ENCODE measurements at regions not wholly inside any gene's neighbourhood (a gene's known extent, or its start where the extent isn't known, plus 50 kb on each side); places are given as distances from the start of the nearest gene placed in this dataset.
"Not testable (repeated sequence)": the region's sequence is repeated elsewhere in the genome, so short reads cannot be mapped to it uniquely, and the experiment has no call there.

- Histone ChIP-seq H3K27me3 (replicated peaks) (no peaks in the 10 kb centered on the region), H3K4me3 (ENCODE audit: low read depth, low read length) (no peak overlapping the region), H3K27ac (no peak overlapping the region), H3K36me3 (replicated peaks) (no peaks in the 10 kb centered on the region)
- no peak for DNase-seq
- in situ Hi-C loops (cut with HindIII; ENCODE audit: low pct_ligation_motif_present, low sequenced_read_pairs): no loop called here
- no peak for TF ChIP-seq CTCF (IDR thresholded peaks at IDR 0.05; ENCODE audit: low read depth, low read length, missing control alignments)
Measured at GRCh38 chr12:131425112-131426075, 285.5 kb upstream of the SFSWAP start.

GRCh38 chr12:131428091-131428685 lies 282.7 kb upstream of the SFSWAP start:
- in situ Hi-C loops (cut with HindIII; ENCODE audit: low pct_ligation_motif_present, low sequenced_read_pairs): no loop called here
- H3K36me3 ChIP-seq (replicated peaks): no peaks in the 10 kb centered on the region

GRCh38 chr12:131429221-131429620 lies 281.7 kb upstream of the SFSWAP start:
- H3K4me3 ChIP-seq (ENCODE audit: low read depth, low read length); H3K27me3 ChIP-seq (replicated peaks); H3K27ac ChIP-seq; DNase-seq; in situ Hi-C loops (cut with HindIII; ENCODE audit: low pct_ligation_motif_present, low sequenced_read_pairs); H3K36me3 ChIP-seq (replicated peaks): not testable (repeated sequence)

More at GRCh38 chr12:131428091-131428685, 282.7 kb upstream of the SFSWAP start:
- DNase-seq: no peak
- H3K4me3 ChIP-seq (ENCODE audit: low read depth, low read length): no peak overlapping the region
- no peak overlapping the region for H3K27ac ChIP-seq
- H3K27me3 ChIP-seq (replicated peaks): no peaks in the 10 kb centered on the region
- no peak for TF ChIP-seq CTCF (IDR thresholded peaks at IDR 0.05; ENCODE audit: low read depth, low read length, missing control alignments)

GRCh38 chr12:131429697-131430096 lies 281.2 kb upstream of the SFSWAP start:
- in situ Hi-C loops (cut with HindIII; ENCODE audit: low pct_ligation_motif_present, low sequenced_read_pairs); DNase-seq; H3K27ac ChIP-seq; H3K27me3 ChIP-seq (replicated peaks); H3K4me3 ChIP-seq (ENCODE audit: low read depth, low read length); H3K36me3 ChIP-seq (replicated peaks): not testable (repeated sequence)

DNA sequence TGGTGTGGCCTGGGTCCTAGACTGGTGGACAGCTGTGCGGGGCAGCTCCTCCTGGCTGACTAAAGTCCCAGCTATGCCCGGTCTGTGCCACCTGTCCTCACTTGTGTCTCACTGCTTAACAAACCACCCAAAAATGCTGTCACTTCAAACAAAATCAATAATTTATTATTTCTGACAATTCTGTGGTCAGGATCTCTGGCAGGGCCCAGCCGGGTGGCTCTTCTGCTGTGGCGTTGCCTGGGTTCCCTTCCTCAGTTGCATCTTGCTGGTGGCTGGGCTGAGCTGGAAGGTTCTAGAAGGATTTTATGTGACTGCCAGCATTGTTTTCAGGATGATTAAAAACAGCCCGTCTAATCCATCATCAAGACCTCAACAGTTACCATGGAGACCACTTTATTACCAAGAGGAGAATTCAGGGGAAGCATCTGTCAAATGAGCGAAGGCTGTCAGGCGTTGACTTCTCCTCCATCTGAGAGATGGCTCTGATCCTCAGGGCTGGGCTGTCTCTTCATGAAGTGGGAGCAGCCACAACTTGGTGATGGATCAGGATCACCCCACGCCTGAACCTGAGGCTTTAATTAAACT lies 280.6 kb upstream of the SFSWAP start:
- Histone ChIP-seq H3K4me3 (ENCODE audit: low read depth, low read length) (no peak overlapping the region), H3K27ac (no peak overlapping the region), H3K27me3 (replicated peaks) (no peaks in the 10 kb centered on the region), H3K36me3 (replicated peaks) (no peaks in the 10 kb centered on the region)
- no peak for DNase-seq
- TF ChIP-seq CTCF (IDR thresholded peaks at IDR 0.05; ENCODE audit: low read depth, low read length, missing control alignments): no peak
- in situ Hi-C loops (cut with HindIII; ENCODE audit: low pct_ligation_motif_present, low sequenced_read_pairs): no loop called here

GRCh38 chr12:131431126-131431655 lies 279.7 kb upstream of the SFSWAP start:
- H3K27me3 ChIP-seq (replicated peaks); H3K27ac ChIP-seq; H3K4me3 ChIP-seq (ENCODE audit: low read depth, low read length); H3K36me3 ChIP-seq (replicated peaks); in situ Hi-C loops (cut with HindIII; ENCODE audit: low pct_ligation_motif_present, low sequenced_read_pairs); DNase-seq: not testable (repeated sequence)

Data from brain microvascular endothelial cell (primary cell).